MM.1S (cell line): ENCODE measurements at regions not wholly inside any gene's neighbourhood (a gene's known extent, or its start where the extent isn't known, plus 50 kb on each side); places are given as distances from the start of the nearest gene placed in this dataset.

ENCODE experiments used
- DNase-seq: peaks from one replicate; pipeline ENCODE4 v3.0.0-alpha.2; 2015
- H2AFZ ChIP-seq: fragments of 300-600 bp; sonication (generic); 2 replicates; pipeline ENCODE4 v1.6.0; 2016; ENCODE audit warnings: antibody characterized with exemption, low read length
- H3F3A ChIP-seq: fragments of 300-600 bp; sonication (generic); 2 replicates; pipeline ENCODE4 v1.6.1; 2016; ENCODE audit warnings: mild to moderate bottlenecking, antibody characterized with exemption, low read length, moderate library complexity, mixed read lengths; ENCODE audit not compliant: insufficient read depth
- H3K27ac ChIP-seq: fragments of 300-600 bp; sonication (generic); 2 replicates; pipeline ENCODE4 v1.5.1; 2016; ENCODE audit warnings: mild to moderate bottlenecking, low read length
- H3K27me3 ChIP-seq: fragments of 300-600 bp; sonication (generic); replicated peaks from 2 replicates; pipeline ENCODE4 v1.6.0; 2016; ENCODE audit warnings: low read length; ENCODE audit not compliant: insufficient read depth
- H3K36me3 ChIP-seq: fragments of 300-600 bp; sonication (generic); replicated peaks from 2 replicates; pipeline ENCODE4 v1.6.1; 2016; ENCODE audit warnings: mild to moderate bottlenecking, low read length, mixed read lengths; ENCODE audit not compliant: insufficient read depth
- H3K4me1 ChIP-seq: fragments of 300-600 bp; sonication (generic); 2 replicates; pipeline ENCODE4 v1.6.1; 2016; ENCODE audit warnings: low read length, mixed read lengths
- H3K4me2 ChIP-seq: fragments of 300-600 bp; sonication (generic); 2 replicates; pipeline ENCODE4 v1.6.0; 2016; ENCODE audit warnings: low read depth, low read length
- H3K4me3 ChIP-seq: fragments of 300-600 bp; sonication (generic); 2 replicates; pipeline ENCODE4 v1.5.1; 2016; ENCODE audit warnings: low read length, mixed read lengths
- H3K79me2 ChIP-seq: fragments of 300-600 bp; sonication (generic); 2 replicates; pipeline ENCODE4 v1.6.1; 2016; ENCODE audit warnings: mixed run types, low read length, mixed read lengths
- H3K9ac ChIP-seq: fragments of 300-600 bp; sonication (generic); 2 replicates; pipeline ENCODE4 v1.6.1; 2016; ENCODE audit warnings: low read length, mixed read lengths
- H3K9me2 ChIP-seq: fragments of 300-600 bp; sonication (generic); replicated peaks from 2 replicates; pipeline ENCODE4 v1.6.1; 2016; ENCODE audit warnings: mild to moderate bottlenecking, low read length, mixed read lengths; ENCODE audit not compliant: insufficient read depth
- H3K9me3 ChIP-seq: fragments of 300-600 bp; sonication (generic); replicated peaks from 2 replicates; pipeline ENCODE4 v1.6.1; 2016; ENCODE audit warnings: mild to moderate bottlenecking, low read length, mixed read lengths; ENCODE audit not compliant: insufficient read depth
- H4K20me1 ChIP-seq: fragments of 300-600 bp; sonication (generic); 2 replicates; pipeline ENCODE4 v1.6.1; 2016; ENCODE audit warnings: mild to moderate bottlenecking, low read length, moderate library complexity, mixed read lengths; ENCODE audit not compliant: insufficient read depth
- CTCF ChIP-seq: fragments of 300-600 bp; sonication (generic); IDR thresholded peaks from 2 replicates; pipeline ENCODE4 v1.5.1; 2016; ENCODE audit warnings: antibody characterized with exemption, low read length, mixed read lengths
- EZH2 ChIP-seq: fragments of 300-600 bp; sonication (generic); optimal IDR thresholded peaks from 2 replicates; pipeline ENCODE3; 2017; ENCODE audit warnings: low read depth, mild to moderate bottlenecking, antibody characterized with exemption, low read length, mixed read lengths
- EZH2phosphoT487 ChIP-seq: fragments of 300-600 bp; sonication (generic); IDR thresholded peaks from 2 replicates; pipeline ENCODE4 v1.6.1; 2018; ENCODE audit warnings: antibody characterized with exemption, low read length

GRCh38 chr20:40072907-40073306 lies 616.1 kb downstream of the MAFB start:
- no peaks in the 10 kb centered on the region for H3K9me2 ChIP-seq
- no peak overlapping the region for H3K4me2 ChIP-seq
- TF ChIP-seq CTCF (no peak), EZH2phosphoT487 (no peak), EZH2 (no peak)
- H3F3A ChIP-seq, result no peaks in the 10 kb centered on the region
- no peaks in the 10 kb centered on the region for H3K36me3 ChIP-seq
- H3K4me3 ChIP-seq, result no peak overlapping the region
- H4K20me1 ChIP-seq, result no peaks in the 10 kb centered on the region
- no peaks in the 10 kb centered on the region for H3K9me3 ChIP-seq
- H3K79me2 ChIP-seq, result no peaks in the 10 kb centered on the region
- no peak overlapping the region for H3K27ac ChIP-seq
- H3K27me3 ChIP-seq, result no peaks in the 10 kb centered on the region
- no peak for DNase-seq
- H3K9ac ChIP-seq, result no peak overlapping the region
- no peak overlapping the region for H2AFZ ChIP-seq
- no peaks in the 10 kb centered on the region for H3K4me1 ChIP-seq

- no peaks in the 10 kb centered on the region for H3K79me2 ChIP-seq
- no peak overlapping the region for H3K27ac ChIP-seq
- no peaks in the 10 kb centered on the region for H3K9me3 ChIP-seq
- H3K9me2 ChIP-seq, result no peaks in the 10 kb centered on the region
- H4K20me1 ChIP-seq, result no peaks in the 10 kb centered on the region
- no peak overlapping the region for H3K4me3 ChIP-seq
- H3K36me3 ChIP-seq, result no peaks in the 10 kb centered on the region
- H2AFZ ChIP-seq, result no peak overlapping the region
- H3F3A ChIP-seq, result no peaks in the 10 kb centered on the region
- no peaks in the 10 kb centered on the region for H3K4me1 ChIP-seq
- H3K27me3 ChIP-seq, result no peaks in the 10 kb centered on the region
- H3K4me2 ChIP-seq, result no peak overlapping the region
- DNase-seq, result no peak
- H3K9ac ChIP-seq, result no peak overlapping the region
- TF ChIP-seq EZH2phosphoT487 (no peak), EZH2 (no peak), CTCF (no peak)
Measured at GRCh38 chr20:40056171-40056570, 632.9 kb downstream of the MAFB start.

- H4K20me1 ChIP-seq, result no peaks in the 10 kb centered on the region
- H3F3A ChIP-seq, result no peaks in the 10 kb centered on the region
- no peak overlapping the region for H2AFZ ChIP-seq
- no peak overlapping the region for H3K27ac ChIP-seq
- no peaks in the 10 kb centered on the region for H3K4me1 ChIP-seq
- no peaks in the 10 kb centered on the region for H3K9me2 ChIP-seq
- H3K4me2 ChIP-seq, result no peak overlapping the region
- no peaks in the 10 kb centered on the region for H3K9me3 ChIP-seq
- no peak for TF ChIP-seq EZH2
- no peak for TF ChIP-seq CTCF
- no peak for TF ChIP-seq EZH2phosphoT487
- no peaks in the 10 kb centered on the region for H3K79me2 ChIP-seq
- H3K9ac ChIP-seq, result no peak overlapping the region
- no peaks in the 10 kb centered on the region for H3K27me3 ChIP-seq
- no peaks in the 10 kb centered on the region for H3K36me3 ChIP-seq
- DNase-seq, result no peak
- no peak overlapping the region for H3K4me3 ChIP-seq
Measured at GRCh38 chr20:40055711-40056110, 633.3 kb downstream of the MAFB start.
